ENCODE measurements at regions not wholly inside any gene's neighbourhood (a gene's known extent, or its start where the extent isn't known, plus 50 kb on each side); places are given as distances from the start of the nearest gene placed in this dataset.

DNA sequence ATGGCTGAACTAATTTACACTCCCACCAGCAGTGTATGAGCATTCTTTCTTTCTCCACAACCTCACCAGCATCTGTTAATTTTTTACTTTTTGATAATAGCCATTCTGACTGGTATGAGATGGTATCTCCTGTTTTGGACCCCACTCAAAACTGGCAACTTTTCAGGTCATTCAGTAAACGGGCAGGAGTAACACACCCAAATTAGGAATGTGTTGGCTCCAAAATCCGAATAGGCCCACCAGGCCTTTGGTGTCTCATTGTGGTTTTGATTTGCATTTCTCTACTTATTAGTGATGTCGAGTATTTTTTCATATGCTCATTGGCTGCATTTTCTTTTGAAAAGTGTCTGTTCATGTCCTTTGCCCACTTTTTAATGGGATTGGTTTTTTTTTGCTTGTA lies 517.1 kb downstream of the TMEM232 start:
- ATAC-seq (no peak), FAIRE-seq (no peak), DNase-seq (ENCODE audit: low read depth in 1 of 2, low spot score in 1 of 2) (no peak)
- H3K4me3 ChIP-seq = no peak overlapping the region
- CTCF ChIA-PET = no interaction called here
- no peak overlapping the region for H3K4me2 ChIP-seq
- WGBS (ENCODE audit: missing lambda C conversion rate) = 2% methylated on average over 3 of the region's 3 CpGs
- no peaks in the 10 kb centered on the region for H3K9me3 ChIP-seq
- POLR2A ChIA-PET = no interaction called here
- H3K27ac ChIP-seq = no peak overlapping the region
- H3K4me1 ChIP-seq = no peaks in the 10 kb centered on the region
- no peak for TF ChIP-seq HDAC2 (IDR thresholded peaks at IDR 0.05)
- no peak for TF ChIP-seq EP300 (IDR thresholded peaks at IDR 0.05)
- no peak for TF ChIP-seq NFE2L2 (conservative IDR thresholded peaks at IDR 0.05; ENCODE audit: low read length)

DNA sequence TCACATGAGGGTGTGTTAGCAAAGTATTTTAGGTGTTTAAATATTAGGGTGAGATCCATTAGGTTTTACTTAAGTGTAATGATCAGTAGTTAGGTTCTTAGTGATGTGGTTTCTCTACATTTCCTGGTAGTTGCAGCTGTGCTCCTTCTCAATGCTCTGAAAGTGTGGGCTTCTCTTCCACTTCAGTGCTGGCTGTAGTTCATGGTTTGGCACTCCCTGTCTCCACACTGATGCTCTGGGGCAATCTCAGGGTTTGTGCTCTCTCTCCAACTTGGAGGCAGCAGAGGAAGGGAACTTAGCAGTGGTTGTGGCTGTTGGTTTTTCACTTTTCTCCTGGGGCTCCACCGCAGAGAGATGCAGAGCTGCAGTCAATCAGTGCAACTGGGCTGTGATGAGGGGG lies 507.5 kb downstream of the TMEM232 start:
- no peak overlapping the region for H3K4me3 ChIP-seq
- POLR2A ChIA-PET = no interaction called here
- H3K4me2 ChIP-seq = no peak overlapping the region
- 0 out of 3 replicates have a peak, but pooled peaks cover 3% of the 10 kb centered on the region for H3K9me3 ChIP-seq
- FAIRE-seq (no peak), ATAC-seq (no peak), DNase-seq (ENCODE audit: low read depth in 1 of 2, low spot score in 1 of 2) (no peak)
- CTCF ChIA-PET = no interaction called here
- no peak overlapping the region for H3K27ac ChIP-seq
- H3K4me1 ChIP-seq = no peaks in the 10 kb centered on the region
- TF ChIP-seq JUNB (IDR thresholded peaks at IDR 0.05) (no peak), KDM5A (IDR thresholded peaks at IDR 0.05) (no peak), MAFK (IDR thresholded peaks at IDR 0.05; ENCODE audit: partially characterized antibody) (no peak), ESRRA (IDR thresholded peaks at IDR 0.05; ENCODE audit: borderline replicate concordance, low read length) (no peak), RNF2 (IDR thresholded peaks at IDR 0.05; ENCODE audit: borderline replicate concordance, low read depth) (no peak), JUN (IDR thresholded peaks at IDR 0.05) (no peak), TFCP2L1 (CRISPR knock-in tag; IDR thresholded peaks at IDR 0.05) (no peak), EHMT2 (IDR thresholded peaks at IDR 0.05; ENCODE audit: low read depth) (no peak), POLR2AphosphoS2 (conservative IDR thresholded peaks at IDR 0.05; ENCODE audit: low read length) (no peak), RARB (CRISPR knock-in tag; IDR thresholded peaks at IDR 0.05) (no peak), FOSB (CRISPR knock-in tag; IDR thresholded peaks at IDR 0.05) (no peak), ATOH8 (CRISPR knock-in tag; IDR thresholded peaks at IDR 0.05; ENCODE audit: low read depth) (no peak), FOXS1 (CRISPR knock-in tag; IDR thresholded peaks at IDR 0.05) (no peak), ZSCAN20 (CRISPR knock-in tag; IDR thresholded peaks at IDR 0.05) (no peak)
- WGBS (ENCODE audit: missing lambda C conversion rate) = 0% methylated on average over 1 of the region's 1 CpG

DNA sequence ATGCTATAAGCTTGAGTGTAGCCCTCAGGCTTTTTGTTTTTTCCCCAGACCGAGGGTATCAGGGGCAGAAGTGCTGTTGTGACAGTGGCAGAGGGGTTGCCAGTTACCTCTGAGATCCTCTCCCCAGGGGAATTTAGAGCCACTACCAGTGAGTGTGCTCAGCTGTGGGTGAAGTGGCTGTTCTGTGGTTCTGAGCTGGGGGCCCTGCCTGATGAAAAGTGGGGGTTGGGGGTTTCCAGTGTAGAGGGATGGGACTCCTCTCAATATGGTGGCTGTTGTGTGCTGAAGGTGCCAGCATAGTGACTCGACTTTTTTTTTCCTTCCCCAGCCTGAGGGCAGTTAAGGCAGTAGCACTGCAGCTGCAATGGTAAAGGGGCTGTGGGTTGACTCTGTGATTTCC lies 506.7 kb downstream of the TMEM232 start:
- FAIRE-seq (no peak), ATAC-seq (no peak), DNase-seq (ENCODE audit: low read depth in 1 of 2, low spot score in 1 of 2) (no peak)
- CTCF ChIA-PET = no interaction called here
- Histone ChIP-seq H3K4me3 (no peak overlapping the region), H3K4me1 (no peaks in the 10 kb centered on the region), H3K4me2 (no peak overlapping the region), H3K27ac (no peak overlapping the region), H3K9me3 (0 out of 3 replicates have a peak, but pooled peaks cover 3% of the 10 kb centered on the region)
- POLR2A ChIA-PET = no interaction called here
- 0% methylated on average over 2 of the region's 2 CpGs for WGBS (ENCODE audit: missing lambda C conversion rate)
- TF ChIP-seq HOXB13 (CRISPR knock-in tag; IDR thresholded peaks at IDR 0.05; ENCODE audit: low read depth) (no peak), ZFP36 (IDR thresholded peaks at IDR 0.05; ENCODE audit: borderline replicate concordance, partially characterized antibody) (no peak), CBX8 (IDR thresholded peaks at IDR 0.05) (no peak), HDAC2 (IDR thresholded peaks at IDR 0.05) (no peak), ZSCAN20 (CRISPR knock-in tag; IDR thresholded peaks at IDR 0.05) (no peak), RAD21 (conservative IDR thresholded peaks at IDR 0.05 in 1 of 2, IDR thresholded peaks at IDR 0.05 in 1 of 2) (no peak), RCOR1 (IDR thresholded peaks at IDR 0.05; ENCODE audit: low read depth, low read length) (no peak), MYC (IDR thresholded peaks at IDR 0.05; ENCODE audit: borderline replicate concordance, low read length) (no peak), KDM5A (IDR thresholded peaks at IDR 0.05) (no peak), EHF (CRISPR knock-in tag; IDR thresholded peaks at IDR 0.05) (no peak), REST (IDR thresholded peaks at IDR 0.05) (no peak), GATA3 (IDR thresholded peaks at IDR 0.05; ENCODE audit: borderline replicate concordance) (no peak), PHF8 (IDR thresholded peaks at IDR 0.05; ENCODE audit: borderline replicate concordance, low read depth) (no peak), HOXA7 (CRISPR knock-in tag; IDR thresholded peaks at IDR 0.05) (no peak), ATOH8 (CRISPR knock-in tag; IDR thresholded peaks at IDR 0.05; ENCODE audit: low read depth) (no peak)
- TF ChIP-seq, protein P1, sequence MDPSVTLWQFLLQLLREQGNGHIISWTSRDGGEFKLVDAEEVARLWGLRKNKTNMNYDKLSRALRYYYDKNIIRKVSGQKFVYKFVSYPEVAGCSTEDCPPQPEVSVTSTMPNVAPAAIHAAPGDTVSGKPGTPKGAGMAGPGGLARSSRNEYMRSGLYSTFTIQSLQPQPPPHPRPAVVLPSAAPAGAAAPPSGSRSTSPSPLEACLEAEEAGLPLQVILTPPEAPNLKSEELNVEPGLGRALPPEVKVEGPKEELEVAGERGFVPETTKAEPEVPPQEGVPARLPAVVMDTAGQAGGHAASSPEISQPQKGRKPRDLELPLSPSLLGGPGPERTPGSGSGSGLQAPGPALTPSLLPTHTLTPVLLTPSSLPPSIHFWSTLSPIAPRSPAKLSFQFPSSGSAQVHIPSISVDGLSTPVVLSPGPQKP (IDR thresholded peaks at IDR 0.05; ENCODE audit: low read depth, low read length) = no peak
- TF ChIP-seq, protein P2, sequence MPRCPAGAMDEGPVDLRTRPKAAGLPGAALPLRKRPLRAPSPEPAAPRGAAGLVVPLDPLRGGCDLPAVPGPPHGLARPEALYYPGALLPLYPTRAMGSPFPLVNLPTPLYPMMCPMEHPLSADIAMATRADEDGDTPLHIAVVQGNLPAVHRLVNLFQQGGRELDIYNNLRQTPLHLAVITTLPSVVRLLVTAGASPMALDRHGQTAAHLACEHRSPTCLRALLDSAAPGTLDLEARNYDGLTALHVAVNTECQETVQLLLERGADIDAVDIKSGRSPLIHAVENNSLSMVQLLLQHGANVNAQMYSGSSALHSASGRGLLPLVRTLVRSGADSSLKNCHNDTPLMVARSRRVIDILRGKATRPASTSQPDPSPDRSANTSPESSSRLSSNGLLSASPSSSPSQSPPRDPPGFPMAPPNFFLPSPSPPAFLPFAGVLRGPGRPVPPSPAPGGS (IDR thresholded peaks at IDR 0.05) = no peak
